Esophagus squamous epithelium (tissue), 5 donors: ENCODE measurements at regions not wholly inside any gene's neighbourhood (a gene's known extent, or its start where the extent isn't known, plus 50 kb on each side); places are given as distances from the start of the nearest gene placed in this dataset.

Experiments used
- DNase-seq: peaks from one replicate; lab custom pipeline; 2025; lab: John Stamatoyannopoulos, UW
- H3K27ac ChIP-seq, 4 donors: fragments of 200-600 bp; sonication (generic); one replicate each; pipeline ENCODE4 v1.5.1; 2016 to 2019; ENCODE audit warnings: mild to moderate bottlenecking in 1 of 4
- H3K27me3 ChIP-seq, 4 donors: fragments of 200-600 bp; sonication (generic); 1 replicate in 3 of 4; 2 replicates in 1 of 4; pipeline versions ENCODE4 v1.5.1 to v1.6.0; 2017 to 2021; ENCODE audit warnings: antibody characterized with exemption in 1 of 4
- H3K36me3 ChIP-seq, 3 donors: fragments of 200-600 bp; sonication (generic); one replicate each; pipeline ENCODE4 v1.5.1; 2016 to 2019
- H3K4me1 ChIP-seq, 3 donors: fragments of 200-600 bp; sonication (generic); one replicate each; pipeline ENCODE4 v1.5.1; 2017 to 2019
- H3K4me3 ChIP-seq, 4 donors: fragments of 200-600 bp; sonication (generic); 1 replicate in 3 of 4; 2 replicates in 1 of 4; pipeline ENCODE4 v1.5.1; 2016 to 2019; ENCODE audit warnings: mild to moderate bottlenecking in 2 of 4, moderate library complexity in 1 of 4
- H3K9me3 ChIP-seq, 3 donors: fragments of 200-600 bp; sonication (generic); one replicate each; pipeline ENCODE4 v1.5.1; 2016 to 2019
- POLR2A ChIP-seq, 4 donors: fragments of 450-650 bp; IDR thresholded peaks; one replicate each; pipeline ENCODE4 v1.6.1; 2017; ENCODE audit warnings: antibody characterized with exemption in 4 of 4, mild to moderate bottlenecking in 4 of 4, moderate library complexity in 3 of 4
- WGBS, 2 donors: methylation state at CpG; one replicate each; pipeline ENCODE4 v1.1.5; 2018; 5-methylcytosine and 5-hydroxymethylcytosine counted together
- intact Hi-C: fragments of 100-400 bp; cut with DNase I; formaldehyde crosslinking; loops from one replicate; pipeline ENCODE4 v1.15.0; 2022
- TF ChIP-seq, protein P1 (sequence below), 6 experiments: fragments of 450-650 bp in 4 of 6; fragments of 200-600 bp in 2 of 6; sonication (generic) in 2 of 6; IDR thresholded peaks; one replicate each; pipeline ENCODE4 v1.5.1; 2016 to 2019; ENCODE audit warnings: antibody characterized with exemption in 6 of 6, mild to moderate bottlenecking in 4 of 6, moderate library complexity in 4 of 6
- donor health status: DM: yes; HTN: yes; CAD: no.

DNA sequence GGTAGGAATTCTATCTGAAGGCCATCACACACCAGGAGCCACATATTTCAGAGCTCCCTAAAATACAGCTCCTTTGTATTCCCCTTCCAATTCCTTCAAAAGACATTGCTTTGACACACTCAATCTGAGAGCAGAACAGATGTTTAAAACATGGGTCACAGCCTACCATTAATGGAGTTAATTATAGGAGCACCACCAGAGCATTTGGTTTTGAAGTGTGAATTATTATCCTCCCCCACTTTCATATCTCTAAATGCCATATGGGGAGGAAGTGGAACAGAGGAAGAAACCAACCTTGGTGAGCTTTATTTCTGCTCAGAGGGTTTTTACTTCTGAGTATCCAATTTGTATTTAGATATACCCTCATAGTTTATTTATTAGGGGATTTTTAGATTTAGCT is 50.7 kb upstream of the TNFRSF21 start:
- H3K9me3 ChIP-seq, result no peaks in the 10 kb centered on the region
- peaks cover 0 to 6% (median 0%) of the 10 kb centered on the region in 4 donors for H3K27me3 ChIP-seq
- DNase-seq, result no peak
- H3K4me1 ChIP-seq, result no peaks in the 10 kb centered on the region
- TF ChIP-seq, protein P1, sequence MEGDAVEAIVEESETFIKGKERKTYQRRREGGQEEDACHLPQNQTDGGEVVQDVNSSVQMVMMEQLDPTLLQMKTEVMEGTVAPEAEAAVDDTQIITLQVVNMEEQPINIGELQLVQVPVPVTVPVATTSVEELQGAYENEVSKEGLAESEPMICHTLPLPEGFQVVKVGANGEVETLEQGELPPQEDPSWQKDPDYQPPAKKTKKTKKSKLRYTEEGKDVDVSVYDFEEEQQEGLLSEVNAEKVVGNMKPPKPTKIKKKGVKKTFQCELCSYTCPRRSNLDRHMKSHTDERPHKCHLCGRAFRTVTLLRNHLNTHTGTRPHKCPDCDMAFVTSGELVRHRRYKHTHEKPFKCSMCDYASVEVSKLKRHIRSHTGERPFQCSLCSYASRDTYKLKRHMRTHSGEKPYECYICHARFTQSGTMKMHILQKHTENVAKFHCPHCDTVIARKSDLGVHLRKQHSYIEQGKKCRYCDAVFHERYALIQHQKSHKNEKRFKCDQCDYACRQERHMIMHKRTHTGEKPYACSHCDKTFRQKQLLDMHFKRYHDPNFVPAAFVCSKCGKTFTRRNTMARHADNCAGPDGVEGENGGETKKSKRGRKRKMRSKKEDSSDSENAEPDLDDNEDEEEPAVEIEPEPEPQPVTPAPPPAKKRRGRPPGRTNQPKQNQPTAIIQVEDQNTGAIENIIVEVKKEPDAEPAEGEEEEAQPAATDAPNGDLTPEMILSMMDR (IDR thresholded peaks at IDR 0.05), result no peak
- no peak for TF ChIP-seq POLR2A (IDR thresholded peaks at IDR 0.05)
- intact Hi-C loops, result no loop called here
- no peaks in the 10 kb centered on the region for H3K36me3 ChIP-seq
- H3K4me3 ChIP-seq, result no peak overlapping the region
- no peak overlapping the region for H3K27ac ChIP-seq

DNA sequence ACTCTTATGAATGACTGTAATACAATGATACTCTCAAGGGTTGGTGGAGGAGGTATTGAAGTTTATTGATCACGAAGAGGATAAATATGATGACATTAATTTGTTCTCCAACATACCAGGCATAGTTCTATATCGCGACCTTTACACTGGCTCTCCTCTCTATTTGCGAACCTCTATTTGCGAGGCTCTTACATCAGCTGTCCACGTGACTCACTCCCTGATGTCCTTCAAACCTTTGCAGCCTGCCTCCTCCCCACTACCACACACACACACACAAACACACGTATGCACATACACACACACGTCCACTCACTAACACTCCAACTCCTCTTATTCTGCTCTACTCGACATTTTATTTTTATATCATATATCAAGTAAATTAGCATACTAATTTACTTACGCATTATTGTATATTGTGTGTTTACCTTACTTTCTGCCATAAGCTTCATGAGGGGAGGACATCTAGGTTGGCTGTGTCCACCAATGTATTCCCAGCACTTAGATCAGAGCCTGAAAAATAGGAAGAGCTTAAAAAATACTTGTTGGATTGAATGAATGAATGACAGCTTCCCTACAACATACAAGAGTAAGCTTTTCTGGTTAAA is 53.3 kb upstream of the TNFRSF21 start:
- Histone ChIP-seq H3K4me3 (no peak overlapping the region), H3K27ac (no peak overlapping the region), H3K27me3 (no peaks in the 10 kb centered on the region), H3K36me3 (no peaks in the 10 kb centered on the region), H3K9me3 (no peaks in the 10 kb centered on the region), H3K4me1 (no peaks in the 10 kb centered on the region)
- WGBS, 2 donors, result 81 to 82% methylated on average over 10 of the region's 10 CpGs
- intact Hi-C loops, result no loop called here
- TF ChIP-seq, protein P1 (IDR thresholded peaks at IDR 0.05), result no peak
- no peak for TF ChIP-seq POLR2A (IDR thresholded peaks at IDR 0.05)
- DNase-seq, result no peak

DNA sequence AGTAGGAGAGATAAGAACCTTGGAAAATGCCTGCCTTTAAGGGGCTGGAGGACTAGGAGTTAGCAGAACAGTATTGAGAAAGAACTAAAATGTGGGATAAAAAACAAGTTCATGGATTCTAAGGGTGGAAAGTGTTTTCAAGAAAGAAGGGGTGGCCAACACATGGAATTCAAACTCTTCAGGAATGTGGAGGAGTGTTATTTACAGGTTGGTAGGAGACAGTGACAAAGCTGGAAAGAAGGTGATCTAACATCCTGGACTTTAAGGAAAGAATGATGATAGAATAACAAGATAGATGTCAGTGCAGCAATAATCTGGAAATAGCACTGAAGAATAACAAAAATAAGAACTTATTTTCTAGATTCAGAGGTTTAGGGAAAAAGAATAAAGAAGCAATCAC is 54.0 kb upstream of the TNFRSF21 start:
- no peak overlapping the region for H3K4me3 ChIP-seq
- no peaks in the 10 kb centered on the region for H3K4me1 ChIP-seq
- TF ChIP-seq POLR2A (IDR thresholded peaks at IDR 0.05), result no peak
- TF ChIP-seq, protein P1 (IDR thresholded peaks at IDR 0.05), result no peak
- no peak overlapping the region for H3K27ac ChIP-seq
- no peaks in the 10 kb centered on the region for H3K9me3 ChIP-seq
- no peak for DNase-seq
- H3K27me3 ChIP-seq, result no peaks in the 10 kb centered on the region
- H3K36me3 ChIP-seq, result no peaks in the 10 kb centered on the region
- intact Hi-C loops, result no loop called here

DNA sequence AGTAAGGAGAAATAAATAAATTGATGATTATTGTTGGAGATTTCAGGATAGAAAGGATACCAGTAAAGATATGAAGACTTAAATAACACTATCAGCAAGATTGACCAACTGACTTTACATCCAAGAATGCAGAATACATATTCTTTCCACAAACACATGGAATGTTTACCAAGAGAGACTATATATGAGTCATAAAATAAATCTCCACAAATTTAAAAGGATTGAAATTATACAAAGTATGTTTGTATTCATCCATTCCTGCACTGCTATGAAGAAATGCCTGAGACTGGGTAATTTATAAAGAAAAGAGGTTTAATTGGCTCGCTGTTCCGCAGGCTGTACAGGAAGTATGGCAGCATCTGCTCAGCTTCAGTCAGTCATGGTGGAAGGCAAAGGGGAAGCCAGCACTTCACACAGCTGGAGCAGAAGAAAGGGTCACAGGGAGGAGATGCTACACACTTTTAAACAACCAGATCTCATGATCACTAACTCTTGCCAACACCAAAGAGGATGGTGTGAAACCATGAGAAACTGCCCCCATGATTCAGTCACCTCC is 56.7 kb upstream of the TNFRSF21 start:
- H3K36me3 ChIP-seq, result no peaks in the 10 kb centered on the region
- intact Hi-C loops, result no loop called here
- no peaks in the 10 kb centered on the region for H3K27me3 ChIP-seq
- H3K4me3 ChIP-seq, result no peak overlapping the region
- DNase-seq, result no peak
- WGBS, 2 donors, result 73 to 93% methylated on average over 2 of the region's 2 CpGs
- no peaks in the 10 kb centered on the region for H3K4me1 ChIP-seq
- H3K9me3 ChIP-seq, result no peaks in the 10 kb centered on the region
- TF ChIP-seq POLR2A (IDR thresholded peaks at IDR 0.05), result no peak
- TF ChIP-seq, protein P1 (IDR thresholded peaks at IDR 0.05), result no peak
- no peak overlapping the region for H3K27ac ChIP-seq

DNA sequence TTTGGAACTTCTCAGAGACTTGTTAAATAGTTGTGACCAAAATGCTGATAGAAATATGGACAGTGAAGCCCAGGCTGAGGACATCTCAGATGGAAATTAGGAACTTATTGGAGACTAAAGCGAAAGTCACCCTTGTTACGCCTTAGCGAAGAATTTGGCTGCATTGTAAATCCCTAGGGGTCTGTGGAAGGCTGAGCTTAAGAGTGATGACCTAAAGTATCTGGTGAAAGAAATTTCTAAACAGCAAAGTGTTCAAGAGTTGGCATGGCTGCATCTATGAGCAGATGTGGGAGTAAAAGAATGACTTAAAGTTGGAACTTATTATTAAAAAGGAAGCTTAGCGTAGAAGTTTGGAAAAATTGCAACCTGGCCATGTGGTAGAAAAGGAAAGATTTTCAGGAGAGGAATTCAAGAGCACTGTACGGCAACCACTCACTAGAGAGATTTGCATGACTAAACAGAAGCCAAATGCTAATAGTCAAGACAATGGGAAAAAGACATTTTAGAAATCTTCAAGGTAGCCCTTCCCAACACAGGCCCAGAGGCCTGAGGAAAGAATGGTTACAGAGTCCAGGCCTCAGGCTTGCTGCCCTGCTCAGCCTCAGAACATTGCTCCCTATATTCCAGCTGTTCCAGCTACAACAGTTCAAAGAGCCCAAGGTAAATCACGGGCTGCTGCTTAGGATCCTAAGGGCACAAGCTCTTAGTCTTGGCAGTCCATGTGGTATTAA is 61.6 kb upstream of the TNFRSF21 start:
- WGBS, 2 donors, result 76 to 91% methylated on average over 6 of the region's 6 CpGs
- TF ChIP-seq, protein P1 (IDR thresholded peaks at IDR 0.05), result no peak
- TF ChIP-seq POLR2A (IDR thresholded peaks at IDR 0.05), result no peak
- Histone ChIP-seq H3K36me3 (no peaks in the 10 kb centered on the region), H3K4me1 (no peaks in the 10 kb centered on the region), H3K27me3 (no peaks in the 10 kb centered on the region), H3K27ac (no peak overlapping the region), H3K9me3 (no peaks in the 10 kb centered on the region), H3K4me3 (no peak overlapping the region)
- DNase-seq, result no peak
- intact Hi-C loops, result no loop called here
